ENCODE measurements at regions not wholly inside any gene's neighbourhood (a gene's known extent, or its start where the extent isn't known, plus 50 kb on each side); places are given as distances from the start of the nearest gene placed in this dataset.

- in situ Hi-C loops (cut with MboI; ENCODE audit: low pct_unique_long_range_greater_than_20kb, low sequenced_read_pairs): no loop called here
- DNase-seq: no peak
These were observed 179.4 kb downstream of the ETS1 start for GRCh38 chr11:128407962-128408361.

GRCh38 chr11:128405714-128406662, 181.4 kb downstream of the ETS1 start:
- DNase-seq: no peak
- in situ Hi-C loops (cut with MboI; ENCODE audit: low pct_unique_long_range_greater_than_20kb, low sequenced_read_pairs): no loop called here

DNA sequence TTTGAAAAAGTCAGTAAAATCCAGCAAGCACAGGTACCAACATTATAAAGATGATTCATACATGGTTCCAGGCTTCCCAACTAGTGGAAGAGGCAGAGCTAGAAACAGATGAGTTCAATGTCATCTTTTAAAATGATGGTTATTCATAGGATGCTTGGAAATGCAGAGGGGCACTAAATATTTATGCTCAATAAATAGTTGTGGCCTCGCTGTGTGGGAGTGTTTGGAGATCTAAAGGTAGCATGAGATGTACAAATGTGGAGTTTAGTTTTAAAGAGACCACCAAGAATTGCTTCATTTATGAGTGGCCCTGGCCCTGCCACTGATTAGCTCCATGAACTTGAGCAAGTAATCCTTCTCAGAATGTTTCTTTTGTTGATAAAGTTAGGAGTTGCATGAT, 182.2 kb downstream of the ETS1 start:
- no peak for DNase-seq
- in situ Hi-C loops (cut with MboI; ENCODE audit: low pct_unique_long_range_greater_than_20kb, low sequenced_read_pairs): no loop called here

DNA sequence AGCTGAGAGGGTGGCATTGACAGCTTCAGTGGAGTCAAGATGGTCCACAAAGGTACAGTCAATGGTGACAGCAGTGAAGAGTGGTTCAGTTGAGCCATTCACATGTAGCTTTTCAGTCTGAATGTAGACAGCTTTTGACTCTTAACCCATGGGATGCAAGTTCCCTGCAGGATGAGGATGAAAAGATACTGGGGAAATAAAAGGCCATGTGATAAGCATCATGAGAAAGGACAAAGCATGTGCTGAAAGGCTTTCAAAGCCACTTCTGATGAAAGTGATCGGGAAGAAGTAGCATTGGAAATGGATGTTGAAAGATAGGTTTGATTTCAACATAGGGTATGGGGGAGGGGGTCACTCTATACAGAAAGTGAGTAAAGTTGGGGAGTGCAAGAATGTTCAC, 182.9 kb downstream of the ETS1 start:
- in situ Hi-C loops (cut with MboI; ENCODE audit: low pct_unique_long_range_greater_than_20kb, low sequenced_read_pairs): no loop called here
- no peak for DNase-seq

DNA sequence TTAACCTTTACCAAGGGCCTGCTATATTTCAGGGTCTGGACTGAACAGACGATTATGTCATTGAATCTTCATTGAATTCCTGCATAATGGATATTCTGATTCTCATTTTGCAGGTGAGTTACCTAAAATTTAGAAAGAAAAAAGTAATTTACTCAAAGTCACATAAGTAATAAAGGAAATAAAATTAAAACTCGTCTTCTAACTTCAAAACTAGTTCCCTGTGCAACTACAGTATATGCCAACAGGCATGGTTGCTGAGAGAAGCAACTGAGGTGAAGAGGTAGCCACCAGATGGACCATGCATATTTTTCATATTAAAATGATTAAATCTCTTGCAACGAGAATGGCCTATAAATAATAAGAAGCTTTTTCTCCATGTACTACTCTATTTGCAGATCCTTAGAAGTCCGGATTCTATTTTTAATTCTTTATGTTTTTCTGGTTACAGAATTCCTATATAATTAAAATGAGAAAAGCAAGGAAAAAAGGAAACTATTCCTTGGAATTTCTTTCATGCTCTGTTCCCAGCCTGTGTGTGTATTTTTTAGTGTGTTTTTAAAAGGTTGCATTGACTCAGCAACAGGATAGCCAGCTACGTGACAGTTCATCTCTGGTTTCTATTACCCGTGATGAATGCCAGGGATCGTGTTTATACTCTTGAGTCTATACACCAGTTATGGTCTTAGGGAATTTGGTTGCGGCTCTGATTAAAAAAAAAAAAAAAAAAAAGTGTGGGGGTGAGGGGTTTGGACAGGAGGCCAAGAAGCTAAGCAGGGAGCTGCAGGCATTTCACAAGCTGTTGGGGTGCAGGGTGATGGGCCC, 186.8 kb downstream of the ETS1 start:
- in situ Hi-C loops (cut with MboI; ENCODE audit: low pct_unique_long_range_greater_than_20kb, low sequenced_read_pairs): no loop called here
- DNase-seq: no peak

DNA sequence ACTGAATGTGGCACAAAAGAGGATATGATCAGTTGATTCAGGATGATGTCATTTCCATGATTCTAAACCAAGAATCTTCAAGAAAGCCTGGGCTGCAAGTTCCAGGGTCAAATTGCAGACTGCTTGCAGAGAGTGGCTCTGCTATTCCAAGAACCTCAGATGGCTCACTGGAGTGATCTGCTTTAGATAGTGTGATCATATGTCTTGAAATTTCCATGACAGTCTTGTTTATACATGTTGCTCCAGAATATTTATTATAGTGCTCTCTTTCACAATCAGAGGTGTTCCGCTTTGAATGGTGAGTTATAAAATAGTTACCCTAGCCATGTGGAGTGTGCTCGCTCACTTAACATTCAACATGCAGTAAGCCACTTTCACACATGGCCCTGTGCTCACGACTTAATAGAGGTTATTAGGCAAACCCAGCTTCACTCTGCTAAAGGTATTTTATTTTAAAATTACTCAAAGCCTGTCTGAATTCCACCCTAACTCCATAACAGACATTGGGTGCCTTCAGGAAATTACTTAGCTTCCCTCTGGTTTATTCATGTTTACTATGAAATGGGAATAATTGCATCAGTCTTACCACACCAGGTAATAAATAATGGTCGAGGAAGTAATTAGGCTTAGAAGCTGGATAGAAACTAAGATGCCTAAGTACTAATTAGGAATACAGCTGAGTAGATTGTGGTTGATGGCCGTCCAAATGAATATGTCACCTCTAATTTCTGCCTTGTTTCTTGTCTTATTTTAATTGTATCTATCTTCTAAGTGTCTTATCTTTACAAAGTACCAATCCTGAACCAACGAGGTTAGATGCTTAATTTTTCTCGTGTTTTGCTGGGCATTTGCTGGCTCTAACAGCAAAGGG, 187.9 kb downstream of the ETS1 start:
- in situ Hi-C loops (cut with MboI; ENCODE audit: low pct_unique_long_range_greater_than_20kb, low sequenced_read_pairs): no loop called here
- no peak for DNase-seq

GRCh38 chr11:128398517-128399250, 188.7 kb downstream of the ETS1 start:
- DNase-seq: no peak
- in situ Hi-C loops (cut with MboI; ENCODE audit: low pct_unique_long_range_greater_than_20kb, low sequenced_read_pairs): no loop called here

DNA sequence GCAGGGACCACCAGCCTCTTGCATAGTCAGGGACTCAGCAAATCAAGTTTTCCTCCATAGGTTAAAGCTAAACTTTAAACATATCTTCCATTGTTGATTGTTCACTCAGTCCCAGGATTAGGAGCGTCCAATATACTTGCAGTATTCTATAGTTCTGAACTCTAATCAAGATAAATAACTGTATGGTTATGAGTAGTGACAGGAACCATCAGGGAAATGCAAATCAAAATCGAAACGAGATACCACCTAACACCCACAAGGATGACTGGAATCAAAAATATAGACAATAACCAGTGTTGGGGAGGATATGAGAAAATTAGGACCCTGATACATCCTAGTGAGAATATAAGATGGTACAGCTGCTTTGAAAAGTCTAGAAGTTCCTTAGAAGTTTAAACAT, 190.0 kb downstream of the ETS1 start:
- in situ Hi-C loops (cut with MboI; ENCODE audit: low pct_unique_long_range_greater_than_20kb, low sequenced_read_pairs): no loop called here
- no peak for DNase-seq

DNA sequence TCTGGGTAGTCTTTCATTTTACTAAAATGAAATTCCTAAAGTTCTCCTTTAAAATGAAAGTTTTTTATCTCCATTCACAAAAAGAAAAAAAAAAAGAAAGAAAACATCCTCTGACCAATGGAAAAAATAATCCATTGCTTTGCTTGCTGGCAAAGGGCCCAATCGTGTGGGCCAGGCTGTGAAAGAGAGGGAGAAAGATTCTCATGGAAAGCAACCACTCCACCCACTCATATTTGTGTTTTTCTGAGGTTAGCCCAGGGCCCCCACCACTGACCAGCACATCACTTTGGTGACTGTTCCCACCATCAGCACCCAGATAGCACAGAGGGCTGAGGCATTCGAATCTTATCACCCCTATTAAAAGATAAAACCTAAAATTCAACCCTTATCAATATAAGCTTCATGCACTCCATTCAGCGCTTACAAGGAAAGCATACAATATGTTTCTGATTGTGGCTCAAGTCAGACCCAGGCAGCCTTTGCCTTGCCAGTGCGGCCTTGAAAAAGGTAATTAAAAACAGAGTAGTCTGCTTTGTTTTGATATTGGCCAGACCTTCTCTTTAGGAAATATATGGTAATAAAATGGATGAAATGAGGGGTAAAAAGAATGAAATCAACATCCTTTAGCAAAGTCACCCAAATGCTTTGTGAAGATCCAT, 192.8 kb downstream of the ETS1 start:
- DNase-seq: no peak
- in situ Hi-C loops (cut with MboI; ENCODE audit: low pct_unique_long_range_greater_than_20kb, low sequenced_read_pairs): no loop called here

GRCh38 chr11:128392259-128392658, 195.1 kb downstream of the ETS1 start:
- in situ Hi-C loops (cut with MboI; ENCODE audit: low pct_unique_long_range_greater_than_20kb, low sequenced_read_pairs): no loop called here
- no peak for DNase-seq

GRCh38 chr11:128391811-128392210, 195.5 kb downstream of the ETS1 start:
- no peak for DNase-seq
- in situ Hi-C loops (cut with MboI; ENCODE audit: low pct_unique_long_range_greater_than_20kb, low sequenced_read_pairs): no loop called here

DNA sequence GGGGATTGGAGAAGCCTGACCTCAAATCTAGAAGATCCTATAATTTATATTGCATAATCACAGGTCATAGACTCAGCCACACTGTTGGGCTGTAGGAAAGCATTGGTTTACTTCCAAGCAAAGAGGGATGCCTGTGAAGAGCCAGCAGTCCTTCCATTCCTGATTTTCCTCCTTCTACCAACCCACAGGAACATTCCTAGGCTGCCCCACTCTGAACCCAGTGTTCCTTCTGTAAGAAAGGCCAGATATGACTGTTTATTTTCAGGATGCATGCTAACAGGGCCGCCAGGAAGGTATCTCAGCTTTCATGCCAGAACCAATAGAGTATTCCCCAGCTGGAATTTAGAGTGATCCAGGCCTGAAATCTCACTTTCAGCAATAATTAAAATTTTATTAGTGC, 197.1 kb downstream of the ETS1 start:
- in situ Hi-C loops (cut with MboI; ENCODE audit: low pct_unique_long_range_greater_than_20kb, low sequenced_read_pairs): no loop called here
- no peak for DNase-seq

DNA sequence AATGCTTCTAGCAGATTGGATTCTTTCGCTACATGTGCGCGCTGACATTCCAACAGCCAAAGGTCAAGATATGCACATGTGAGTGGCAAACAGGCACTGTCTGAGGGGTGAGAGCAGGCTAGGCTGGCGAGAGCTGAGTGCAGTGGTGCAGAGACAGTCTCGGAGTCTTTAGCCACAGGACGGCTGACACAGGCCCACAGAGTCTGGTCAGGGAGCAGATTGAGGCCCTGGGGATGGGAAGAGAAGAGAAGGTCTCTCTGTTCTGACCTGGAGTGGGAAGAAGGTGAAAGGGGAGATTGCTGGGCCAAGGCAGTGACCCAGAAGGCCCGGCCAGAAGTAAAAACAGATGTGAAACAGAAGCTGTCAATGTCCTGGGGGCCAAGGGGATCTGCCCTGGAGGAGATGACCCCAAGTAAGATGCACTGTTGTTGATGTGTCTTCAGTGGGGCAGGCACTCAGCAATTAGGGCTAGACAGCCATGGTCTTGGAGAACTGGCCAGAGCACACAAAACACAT, 197.8 kb downstream of the ETS1 start:
- in situ Hi-C loops (cut with MboI; ENCODE audit: low pct_unique_long_range_greater_than_20kb, low sequenced_read_pairs): no loop called here
- DNase-seq: no peak

GRCh38 chr11:128388206-128388815, 199.0 kb downstream of the ETS1 start:
- in situ Hi-C loops (cut with MboI; ENCODE audit: low pct_unique_long_range_greater_than_20kb, low sequenced_read_pairs): no loop called here
- DNase-seq: no peak

DNA sequence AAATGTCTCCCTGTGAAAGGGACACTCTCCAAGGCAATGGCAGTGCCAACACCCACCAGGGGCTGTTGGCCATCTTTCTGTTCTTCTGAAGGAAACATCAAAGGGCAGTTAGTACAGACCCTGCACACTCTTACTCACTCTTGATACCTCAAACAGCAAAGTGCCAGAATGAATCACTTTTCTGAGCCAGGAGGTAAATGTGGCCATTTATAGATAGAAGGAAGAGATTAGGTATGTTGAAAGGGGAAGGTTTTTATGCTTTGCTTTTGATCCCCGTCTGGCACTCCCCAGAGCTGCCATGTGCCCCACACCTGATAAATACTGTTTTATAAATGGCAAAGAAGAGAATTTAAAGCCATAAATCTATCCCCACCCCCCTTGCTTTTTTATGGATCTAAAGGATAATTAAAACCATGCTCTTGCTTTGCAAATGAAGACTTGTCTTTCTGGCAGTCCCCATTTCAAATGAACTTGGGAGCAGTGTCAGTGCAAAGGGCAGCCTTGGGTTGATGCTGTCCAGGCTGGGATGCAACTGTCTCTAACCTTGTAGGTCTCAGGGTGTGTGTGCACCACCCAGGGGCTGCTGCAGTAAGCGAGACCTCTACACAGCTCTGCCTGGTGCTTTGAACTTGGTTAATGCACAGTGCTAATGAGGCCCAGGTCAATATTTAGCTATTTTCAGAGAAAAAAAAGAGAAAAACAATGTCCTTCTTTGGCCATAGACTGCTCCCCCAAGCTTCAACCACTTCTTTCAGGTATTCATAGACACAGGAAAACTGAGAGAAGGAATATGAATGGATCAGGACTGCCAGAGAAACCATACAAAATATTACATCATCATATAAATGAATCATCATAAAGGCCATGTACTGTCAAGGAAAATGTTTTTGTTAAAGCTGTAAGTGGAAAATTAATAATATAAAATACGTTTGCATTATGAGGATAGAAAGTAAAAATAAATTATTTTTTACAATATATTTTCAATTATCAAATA, 207.5 kb downstream of the ETS1 start:
- in situ Hi-C loops (cut with MboI; ENCODE audit: low pct_unique_long_range_greater_than_20kb, low sequenced_read_pairs): no loop called here
- no peak for DNase-seq

DNA sequence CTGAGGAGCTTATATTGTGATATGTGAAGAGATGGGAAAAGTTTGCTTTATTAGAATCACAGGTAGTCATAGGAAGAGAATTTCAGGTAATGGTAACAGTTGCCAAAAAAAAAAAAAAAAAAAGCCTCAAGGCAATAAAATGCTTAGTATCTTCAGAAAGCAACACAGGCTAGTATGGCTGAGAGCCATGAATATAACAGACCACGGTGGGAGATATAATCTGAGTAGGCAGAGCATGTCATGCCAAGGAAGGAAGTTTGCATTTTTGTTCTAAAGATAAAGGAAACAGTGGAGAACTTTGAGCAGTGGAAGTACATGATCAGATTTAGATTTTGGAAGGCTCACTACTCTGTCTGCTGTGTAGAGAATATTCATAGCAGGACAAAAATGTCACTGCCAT, 211.4 kb downstream of the ETS1 start:
- no peak for DNase-seq
- in situ Hi-C loops (cut with MboI; ENCODE audit: low pct_unique_long_range_greater_than_20kb, low sequenced_read_pairs): no loop called here

DNA sequence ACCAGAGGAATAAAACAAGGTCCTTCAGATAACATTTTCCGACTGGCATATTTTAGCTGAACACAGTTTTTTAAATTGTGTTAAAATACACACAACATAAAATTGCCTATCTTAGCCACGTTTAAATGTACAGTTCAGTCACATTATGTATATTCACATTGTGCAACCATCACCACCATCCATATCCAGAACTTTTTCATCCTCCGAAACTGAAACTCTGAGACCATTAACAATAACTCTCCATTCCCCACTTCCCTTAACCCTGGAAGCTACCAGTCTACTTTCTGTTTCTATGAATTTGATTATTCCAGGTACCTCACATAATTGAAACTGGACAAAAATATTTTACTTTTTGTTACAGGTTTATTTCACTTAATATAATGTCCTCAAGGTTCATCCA, 213.3 kb downstream of the ETS1 start:
- in situ Hi-C loops (cut with MboI; ENCODE audit: low pct_unique_long_range_greater_than_20kb, low sequenced_read_pairs): no loop called here
- no peak for DNase-seq

Data from KBM-7 (cell line).